Hematopoietic multipotent progenitor cell treated with erythropoietin and hydrocortisone succinate and interleukin-3 and kit ligand, for 8 days (in vitro differentiated cells): ENCODE measurements at regions not wholly inside any gene's neighbourhood (a gene's known extent, or its start where the extent isn't known, plus 50 kb on each side); places are given as distances from the start of the nearest gene placed in this dataset.

Source experiments
- DNase-seq: peaks from one replicate; pipeline ENCODE4 v3.0.0-alpha.2; 2015

DNA sequence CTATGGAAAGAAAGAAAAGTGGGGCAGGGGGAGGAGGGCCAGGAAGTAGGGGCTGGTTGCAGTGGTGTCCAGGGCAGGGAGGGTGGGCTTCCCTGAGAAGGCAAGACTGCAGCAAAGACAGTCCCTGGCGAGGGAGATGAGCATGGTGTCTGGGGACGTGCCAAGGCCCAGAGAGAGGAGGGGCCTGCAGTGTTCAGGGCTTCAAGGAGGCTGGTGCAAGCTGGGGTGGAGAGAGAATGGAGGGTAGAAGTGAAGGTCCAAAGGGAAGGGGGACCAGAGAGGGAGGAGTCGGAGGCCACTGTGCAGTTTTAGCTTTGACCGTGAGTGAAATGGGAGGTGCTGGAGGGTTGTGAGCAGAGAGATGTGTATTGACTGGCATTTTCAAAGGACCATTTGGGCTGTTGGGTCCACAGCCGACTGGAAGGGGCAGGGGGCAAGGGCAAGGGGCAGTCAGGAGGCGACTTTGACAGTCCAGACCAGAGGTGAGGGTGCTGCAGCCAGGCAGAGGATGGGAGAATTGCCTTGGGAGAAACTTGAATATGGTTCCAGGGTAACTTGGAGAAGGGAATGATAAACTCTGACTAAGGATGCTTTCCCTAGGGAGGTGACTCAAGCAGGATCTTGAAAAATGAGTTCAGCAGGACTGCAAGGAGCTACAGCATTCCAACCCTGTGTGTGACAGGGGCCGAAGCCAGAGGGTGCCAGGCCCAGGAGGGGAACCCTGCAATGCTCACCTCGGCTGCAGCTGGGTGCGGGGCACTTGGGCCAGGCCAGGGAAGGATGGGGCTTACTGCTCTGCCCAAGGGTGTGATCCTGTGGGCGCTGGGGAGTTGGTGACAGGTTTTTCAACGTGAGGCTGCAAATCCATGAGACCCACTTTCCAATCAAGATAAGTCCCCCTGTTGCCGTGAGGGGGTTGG is 177.1 kb upstream of the HAAO start:
- no peak for DNase-seq

DNA sequence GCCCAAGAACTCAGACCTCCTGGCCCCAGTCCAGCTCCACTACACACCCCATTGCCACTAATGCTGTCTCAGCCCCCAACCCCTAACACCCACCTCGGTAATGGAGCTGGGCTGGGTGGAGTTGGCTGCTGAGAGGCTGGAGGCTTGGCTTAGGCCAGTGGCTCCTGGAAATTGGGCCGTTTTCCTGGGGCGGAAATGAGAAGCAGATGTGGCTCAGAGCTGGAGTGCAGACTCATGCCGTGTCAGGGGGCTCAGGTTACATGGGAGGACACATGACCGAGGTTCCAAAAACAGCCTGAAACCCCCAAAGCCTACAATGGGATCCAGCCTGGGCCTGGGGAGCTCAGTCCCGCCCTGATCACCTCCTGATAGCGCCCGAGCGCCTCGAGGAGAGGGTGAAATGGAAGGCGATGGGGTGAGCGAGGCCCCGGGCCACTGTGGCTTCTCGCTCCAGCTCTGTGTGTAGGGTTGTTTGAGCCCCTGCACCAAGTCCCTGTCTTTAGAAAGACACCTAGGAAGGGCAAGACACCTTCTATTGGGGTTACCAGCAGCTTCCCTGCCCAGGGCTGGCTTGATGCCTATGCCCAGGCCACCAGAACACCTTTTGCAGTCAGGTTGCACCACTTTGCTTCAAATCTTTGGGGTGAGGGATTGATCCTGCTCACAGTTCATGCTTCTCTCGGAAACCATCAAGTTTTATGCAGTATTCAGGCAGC is 175.7 kb upstream of the HAAO start:
- DNase-seq, result peak; percentile 64

DNA sequence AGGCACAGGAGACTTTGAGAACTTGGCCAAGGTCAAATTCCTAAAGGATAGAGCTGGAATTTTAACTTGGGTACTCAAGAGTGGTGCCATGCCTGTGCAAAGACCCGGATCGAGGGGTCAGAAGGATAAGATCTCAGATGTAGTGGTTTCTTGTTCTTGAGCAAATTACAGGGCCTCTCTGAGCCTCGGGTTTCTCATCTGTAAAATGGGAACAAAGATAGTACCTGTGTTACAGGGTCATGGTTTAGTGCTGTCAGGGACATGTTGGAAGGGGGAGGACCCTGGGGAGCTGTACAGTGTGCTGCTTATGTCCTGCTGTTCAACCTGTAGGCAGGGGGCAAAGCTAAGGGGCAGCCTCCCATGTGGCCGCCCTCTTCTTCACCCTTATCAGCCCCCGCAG is 173.5 kb upstream of the HAAO start:
- DNase-seq, result no peak

DNA sequence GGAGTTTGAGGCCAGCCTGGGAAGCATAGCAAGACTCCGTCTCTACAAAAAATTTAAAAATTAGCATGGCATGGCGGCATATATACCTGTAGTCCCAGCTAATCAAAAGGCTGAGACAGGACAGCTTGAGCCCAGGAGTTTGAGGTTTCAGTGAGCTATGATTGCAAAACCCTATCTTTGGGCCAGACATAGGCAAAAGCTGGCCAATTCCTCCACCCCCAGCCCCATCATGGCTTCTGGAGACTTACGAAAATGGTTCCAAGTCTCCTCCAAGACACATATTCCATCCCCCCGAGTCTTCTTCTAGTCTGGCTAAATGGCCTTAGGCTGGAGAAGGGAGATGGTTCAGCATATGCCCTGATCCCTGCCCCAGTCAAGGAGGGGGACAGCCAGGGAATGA is 172.8 kb upstream of the HAAO start:
- no peak for DNase-seq

DNA sequence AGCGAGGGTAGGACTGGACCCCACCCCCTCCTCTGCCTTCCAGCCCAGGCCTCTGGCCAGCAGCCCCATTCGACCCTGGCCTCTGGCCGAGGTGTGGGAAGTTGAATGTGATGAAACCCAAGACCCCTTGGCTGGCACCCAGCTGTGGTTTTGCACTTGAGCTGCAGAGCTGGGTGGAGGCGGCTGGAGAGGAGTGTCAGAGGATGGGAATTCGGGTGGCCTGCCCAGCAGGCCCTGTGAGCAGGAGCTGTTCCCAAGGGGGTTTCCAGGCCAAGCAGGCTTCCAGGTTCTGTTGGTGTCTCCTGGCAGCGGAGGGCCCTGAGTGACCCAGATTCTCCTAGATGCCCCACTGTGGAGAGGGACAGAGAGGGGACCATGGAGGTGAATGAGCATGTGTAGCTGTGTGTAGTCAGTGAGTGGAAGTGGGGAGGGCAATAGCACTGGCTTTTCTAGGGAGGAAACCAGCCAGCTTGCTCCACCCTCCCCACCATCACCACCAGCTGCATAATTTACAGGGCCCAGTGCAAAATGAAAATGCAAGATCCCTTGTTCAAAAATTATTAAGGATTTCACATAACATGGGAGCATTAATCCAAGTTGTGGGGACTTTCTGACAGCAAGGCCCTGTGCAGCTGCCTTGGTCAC is 172.2 kb upstream of the HAAO start:
- DNase-seq, result no peak

DNA sequence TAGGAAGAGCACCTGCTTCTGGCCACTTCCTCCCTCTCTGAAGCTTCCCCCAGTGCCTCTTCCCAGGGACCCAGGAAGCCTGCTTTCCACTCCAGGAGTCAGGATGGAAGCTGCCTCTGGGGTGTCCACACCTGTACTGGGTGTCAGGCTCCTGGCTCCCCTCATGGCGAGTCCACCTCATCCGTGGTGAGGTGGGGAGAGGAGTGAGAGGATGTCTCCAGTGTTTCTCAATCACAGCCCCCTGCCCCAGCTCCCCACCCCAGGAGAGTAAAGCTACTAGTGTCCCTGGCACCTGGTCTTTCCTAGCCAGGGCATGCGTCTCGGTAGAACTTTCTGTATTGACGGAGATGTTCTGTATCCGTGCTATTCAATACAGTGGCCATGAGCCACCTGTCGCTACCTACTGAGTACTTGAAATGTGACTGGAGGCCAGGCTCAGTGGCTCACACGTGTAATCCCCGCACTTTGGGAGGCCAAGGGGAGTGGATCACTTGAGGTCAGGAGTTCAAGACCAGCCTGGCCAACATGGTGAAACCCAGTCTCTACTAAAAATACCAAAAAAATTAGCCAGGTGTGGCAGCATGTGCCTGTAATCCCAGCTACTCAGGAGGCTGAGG is 171.2 kb upstream of the HAAO start:
- no peak for DNase-seq

DNA sequence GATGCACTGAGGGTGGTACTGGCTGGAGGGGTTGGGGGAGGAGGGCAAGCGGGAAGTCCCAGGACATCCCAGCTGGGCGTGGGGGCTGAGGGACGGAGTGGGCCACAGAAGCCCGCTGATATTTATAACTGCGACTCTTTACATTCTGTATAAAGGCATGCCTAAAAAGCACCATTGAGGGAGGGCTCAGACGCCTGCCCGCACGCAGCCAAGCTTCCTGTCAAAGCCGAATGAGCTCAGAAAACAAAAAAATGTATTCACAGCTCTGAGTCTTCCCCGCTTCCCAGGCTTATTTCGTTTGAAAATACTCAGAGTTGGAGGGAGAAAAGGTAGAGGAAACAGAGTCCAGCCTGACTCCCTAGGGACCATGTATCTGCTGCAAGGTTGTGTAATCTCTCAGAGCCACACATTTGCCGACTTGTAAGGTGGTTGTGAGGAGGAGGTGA is 170.1 kb upstream of the HAAO start:
- no peak for DNase-seq

DNA sequence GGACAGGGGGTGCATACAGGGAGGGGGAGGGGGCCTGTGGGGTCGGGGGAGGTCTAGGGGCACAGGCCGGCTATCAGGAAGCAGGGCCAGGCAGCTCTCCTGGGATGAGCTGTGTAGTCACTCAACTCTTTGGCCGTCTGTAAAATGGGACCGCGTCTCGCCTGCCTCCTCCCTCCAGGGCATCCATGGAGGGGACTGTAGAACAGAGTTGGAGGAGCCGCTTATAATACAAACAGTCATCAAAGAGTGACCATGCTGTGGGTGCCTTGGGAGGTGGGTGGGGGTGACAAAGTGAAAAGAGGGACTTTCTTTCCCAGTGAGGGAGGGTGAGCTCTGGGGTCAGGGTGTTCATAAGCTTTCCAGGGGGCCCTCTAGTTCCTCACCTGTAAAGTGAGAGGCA is 169.6 kb upstream of the HAAO start:
- DNase-seq, result no peak

DNA sequence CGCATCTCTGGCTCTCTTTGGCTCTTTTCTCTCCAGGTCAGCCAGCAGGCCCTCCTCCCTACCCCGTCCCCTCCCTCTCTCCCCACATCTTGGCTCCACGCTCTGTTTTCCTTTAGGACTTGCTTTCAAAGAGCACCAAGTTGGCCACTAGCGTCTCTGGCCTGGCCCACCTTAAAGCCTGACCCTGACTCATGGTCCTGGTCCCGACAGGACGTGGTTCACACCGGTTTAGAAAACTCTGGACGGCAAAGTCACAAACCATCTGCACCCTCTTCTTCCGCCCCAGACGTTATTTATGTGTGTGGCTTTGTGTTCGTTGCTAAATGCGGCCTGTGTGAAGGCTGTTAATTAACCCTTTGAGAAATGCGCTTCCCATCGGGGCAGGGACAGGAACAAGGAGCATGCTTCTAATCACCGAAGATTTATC is 169.0 kb upstream of the HAAO start:
- no peak for DNase-seq

DNA sequence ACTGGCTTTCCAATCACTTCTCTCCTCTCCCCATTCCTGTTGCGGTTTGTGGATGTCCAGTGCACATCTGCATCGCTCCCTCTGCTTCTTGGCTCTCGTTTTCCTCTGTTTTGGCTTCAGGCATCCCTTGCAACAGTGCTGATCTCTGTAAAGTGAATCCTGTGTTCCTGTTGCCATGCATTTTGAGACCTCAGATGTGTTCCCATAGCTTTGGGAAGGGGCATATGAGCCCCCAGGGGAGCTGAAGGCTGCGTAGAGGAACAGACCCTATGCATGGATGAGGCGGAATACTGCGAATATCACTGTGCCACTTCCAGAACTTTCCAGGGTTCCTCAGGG is 168.4 kb upstream of the HAAO start:
- DNase-seq, result no peak

DNA sequence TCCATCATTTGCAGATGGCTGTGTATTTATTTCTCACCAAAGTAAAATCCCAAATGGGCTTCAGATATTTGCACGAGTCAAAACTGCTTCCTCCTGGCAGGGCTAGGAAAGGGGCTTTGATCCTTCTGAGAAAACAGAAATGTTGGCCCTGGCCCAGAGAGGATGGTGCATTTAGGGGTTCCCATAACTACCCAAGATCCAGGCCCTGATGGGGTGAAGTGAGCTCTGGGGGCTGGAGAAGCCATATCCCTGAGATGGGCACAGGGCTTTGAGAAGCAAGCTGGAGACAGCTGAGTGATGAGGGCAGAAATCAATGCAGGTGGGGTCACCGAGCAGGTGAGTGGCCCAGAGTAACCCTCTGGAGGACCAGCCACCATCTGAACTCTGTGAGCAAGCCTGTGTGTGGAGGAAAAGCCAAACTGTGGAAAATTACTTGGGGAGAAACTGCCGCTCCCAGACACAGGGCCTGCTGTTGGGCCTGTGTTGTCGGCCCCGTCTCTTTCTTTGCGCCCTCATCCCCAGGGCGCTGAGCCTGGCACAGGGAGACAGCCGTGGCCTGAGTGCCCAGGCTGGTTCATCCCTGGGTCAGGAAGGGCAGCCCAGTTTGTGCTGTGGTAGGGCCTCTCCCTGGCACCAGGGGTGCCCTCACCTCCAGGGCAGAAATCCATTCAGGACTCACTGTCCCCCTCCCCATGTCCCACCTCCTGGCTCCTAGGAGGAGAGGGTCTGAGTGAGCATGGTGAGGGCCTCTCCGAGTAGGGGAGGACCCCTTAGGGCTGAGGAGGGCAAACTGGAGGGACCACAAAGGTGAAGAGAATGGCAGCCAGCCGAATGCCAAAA is 167.8 kb upstream of the HAAO start:
- DNase-seq, result no peak

DNA sequence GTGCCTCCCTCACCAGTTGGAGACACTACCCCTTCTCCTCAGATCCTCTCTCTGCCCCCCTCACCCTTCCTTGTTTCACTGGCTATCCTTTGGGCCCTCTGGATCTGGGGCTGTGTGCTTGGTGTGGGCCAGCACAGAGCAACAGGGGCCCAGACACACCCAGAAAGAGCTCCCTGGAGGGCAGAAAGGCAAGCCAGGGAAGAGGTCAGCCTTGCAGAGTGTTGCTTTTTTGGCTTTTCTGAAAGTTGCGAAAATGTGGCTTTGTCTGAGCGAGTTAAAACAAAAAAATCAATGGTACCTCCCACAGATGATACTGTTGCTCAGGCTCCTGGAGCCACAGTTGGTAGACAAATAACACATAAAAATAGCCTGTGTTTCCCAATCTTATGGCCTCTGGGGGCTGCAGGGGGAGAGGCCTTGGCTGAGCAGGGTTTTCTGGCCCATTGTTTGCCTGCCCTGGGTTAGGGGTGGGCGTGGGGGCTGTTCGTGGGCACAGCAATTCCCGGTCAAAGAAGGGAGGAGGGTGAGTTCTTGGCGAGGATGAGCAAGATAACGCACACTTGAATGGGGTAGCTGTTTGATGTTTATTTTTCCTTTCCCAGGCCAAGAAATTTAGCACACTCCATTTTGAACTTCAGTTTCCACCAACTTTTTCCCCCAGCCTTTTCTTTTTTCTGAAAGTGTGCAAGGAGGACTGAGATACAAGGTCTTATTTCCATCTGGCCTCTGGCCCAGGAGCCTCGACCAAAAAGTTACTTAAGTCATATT is 167.0 kb upstream of the HAAO start:
- DNase-seq, result no peak

DNA sequence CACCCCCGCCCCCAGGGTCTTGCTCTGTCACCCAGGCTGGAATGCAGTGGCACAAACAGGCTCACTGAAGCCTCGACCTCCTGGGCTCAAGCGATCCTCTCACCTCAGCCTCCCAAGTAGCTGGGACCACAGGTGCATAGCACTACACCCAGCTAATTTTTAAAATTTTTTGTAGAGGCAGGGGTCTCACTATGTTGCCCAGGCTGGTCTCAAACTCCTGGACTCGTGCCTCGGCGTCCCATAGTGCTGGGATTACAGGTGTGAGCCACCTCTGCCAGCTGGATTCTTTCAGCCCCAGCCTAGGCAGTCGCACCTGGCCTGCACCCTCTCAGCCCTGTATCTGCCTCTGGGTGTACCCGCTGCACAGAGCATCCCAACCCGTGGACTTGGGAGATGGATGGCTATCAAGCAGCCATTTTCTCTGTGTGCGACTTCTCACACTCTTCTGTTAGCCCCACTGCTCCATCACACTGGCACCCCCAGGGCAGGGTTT is 166.4 kb upstream of the HAAO start:
- no peak for DNase-seq

DNA sequence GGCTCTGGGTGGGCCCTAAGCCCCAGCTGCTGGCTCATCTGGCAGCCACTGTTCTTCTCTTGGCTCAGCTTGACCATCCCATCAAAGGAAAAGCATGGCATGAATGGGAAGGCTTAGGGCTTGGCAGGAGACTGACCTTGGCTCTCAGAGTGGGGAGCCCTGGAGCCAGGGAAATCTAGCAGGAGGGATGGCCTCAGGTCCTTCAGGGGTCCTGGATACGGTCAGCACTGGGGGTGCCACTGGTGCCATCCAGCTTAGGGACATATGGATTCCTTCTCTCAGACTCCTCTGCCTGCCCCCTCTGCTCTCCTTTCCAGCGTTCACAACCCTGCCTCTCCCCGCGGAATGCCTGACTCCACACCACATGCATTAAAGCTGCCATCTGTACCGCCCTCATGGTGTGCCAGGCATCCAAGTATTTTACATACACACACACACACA is 165.5 kb upstream of the HAAO start:
- no peak for DNase-seq

DNA sequence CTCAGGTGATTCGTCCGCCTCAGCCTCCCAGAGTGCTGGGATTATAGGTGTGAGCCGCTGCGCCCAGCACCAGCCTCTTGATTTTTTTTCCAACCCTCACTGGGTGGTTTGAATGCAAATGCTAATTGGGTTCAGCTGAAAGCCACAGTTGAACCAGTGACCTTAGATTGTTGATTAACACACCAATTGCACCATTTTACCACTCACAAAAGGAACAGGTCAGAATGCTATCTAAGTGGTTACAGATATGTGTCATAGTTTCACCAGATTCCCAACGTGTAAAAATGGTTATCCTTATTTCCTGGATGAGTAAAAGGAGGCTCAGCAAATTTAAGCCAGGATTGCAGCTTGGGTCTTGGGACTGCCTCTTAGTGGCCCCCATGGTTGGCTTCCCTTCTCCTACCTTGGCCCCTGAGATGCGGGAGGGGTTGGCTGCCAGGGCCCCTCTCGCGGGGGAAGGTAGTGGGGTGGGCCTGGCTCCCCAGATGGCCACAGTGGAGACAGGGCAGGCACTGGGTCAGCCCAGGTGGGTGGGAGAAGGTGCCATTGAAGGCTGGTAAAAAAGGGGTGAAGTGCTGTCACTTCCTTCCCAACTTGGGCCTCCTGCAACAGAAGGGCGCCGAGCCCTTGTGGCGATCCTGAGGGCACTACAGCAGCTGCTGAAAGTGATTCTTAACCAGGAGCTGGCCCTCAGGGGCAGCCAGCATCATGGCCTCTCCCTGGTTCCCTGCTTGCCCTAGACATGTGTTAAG is 164.9 kb upstream of the HAAO start:
- DNase-seq, result no peak

DNA sequence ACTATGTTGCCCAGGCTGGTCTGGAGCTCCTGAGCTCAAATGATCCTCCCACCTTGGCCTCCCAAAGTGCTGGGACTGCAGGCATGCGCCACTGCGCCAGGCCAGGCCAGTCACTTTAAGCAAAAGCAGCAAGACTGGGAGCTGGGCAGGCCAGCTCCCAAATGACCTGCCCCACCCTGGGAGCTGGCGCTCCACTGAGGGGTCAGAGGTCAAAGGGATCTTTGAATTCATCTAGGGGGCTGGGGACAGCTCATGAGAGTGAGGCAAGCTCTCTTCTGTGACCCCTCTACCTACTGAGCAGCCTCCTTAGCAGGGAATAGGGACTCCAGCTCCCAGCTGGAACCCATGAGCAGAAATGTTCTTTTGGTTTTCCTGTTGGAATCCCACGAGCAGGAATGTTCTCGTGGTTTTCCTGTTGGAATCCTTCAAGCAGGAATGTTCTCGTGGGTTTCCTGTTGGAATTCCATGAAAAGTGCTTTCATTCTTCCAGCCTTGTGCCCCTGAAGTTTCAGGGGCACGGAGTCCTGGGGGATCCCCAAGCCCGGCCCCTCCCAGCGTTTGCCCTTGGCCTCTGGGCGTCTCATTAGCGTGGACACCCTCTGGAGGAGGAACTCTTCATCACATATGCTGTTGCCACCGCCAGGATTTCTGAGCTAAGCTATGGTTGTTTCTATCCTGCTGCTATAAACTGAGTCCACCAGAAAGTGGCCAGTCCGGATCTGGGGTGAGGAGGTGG is 162.0 kb upstream of the HAAO start:
- DNase-seq, result no peak

DNA sequence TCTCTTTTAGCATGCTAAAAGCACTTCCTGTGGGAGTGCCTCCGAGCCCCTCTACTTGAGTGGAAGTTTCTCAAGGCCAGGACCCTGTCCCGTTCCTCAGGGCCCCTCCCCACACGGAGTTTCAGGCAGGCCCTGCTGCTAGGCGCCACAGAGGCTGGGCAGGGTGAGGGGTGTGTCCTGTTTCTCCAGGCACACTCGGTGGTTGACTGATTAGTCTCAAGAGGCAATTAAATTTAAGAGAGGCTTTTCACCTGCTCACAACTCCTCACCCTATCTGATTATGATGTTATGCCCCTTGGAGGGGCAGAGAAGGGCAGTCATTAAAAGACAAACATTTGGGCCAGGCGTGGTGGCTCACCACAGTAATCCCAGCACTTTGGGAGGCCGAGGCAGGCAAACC is 160.8 kb upstream of the HAAO start:
- peak; percentile 65 for DNase-seq

DNA sequence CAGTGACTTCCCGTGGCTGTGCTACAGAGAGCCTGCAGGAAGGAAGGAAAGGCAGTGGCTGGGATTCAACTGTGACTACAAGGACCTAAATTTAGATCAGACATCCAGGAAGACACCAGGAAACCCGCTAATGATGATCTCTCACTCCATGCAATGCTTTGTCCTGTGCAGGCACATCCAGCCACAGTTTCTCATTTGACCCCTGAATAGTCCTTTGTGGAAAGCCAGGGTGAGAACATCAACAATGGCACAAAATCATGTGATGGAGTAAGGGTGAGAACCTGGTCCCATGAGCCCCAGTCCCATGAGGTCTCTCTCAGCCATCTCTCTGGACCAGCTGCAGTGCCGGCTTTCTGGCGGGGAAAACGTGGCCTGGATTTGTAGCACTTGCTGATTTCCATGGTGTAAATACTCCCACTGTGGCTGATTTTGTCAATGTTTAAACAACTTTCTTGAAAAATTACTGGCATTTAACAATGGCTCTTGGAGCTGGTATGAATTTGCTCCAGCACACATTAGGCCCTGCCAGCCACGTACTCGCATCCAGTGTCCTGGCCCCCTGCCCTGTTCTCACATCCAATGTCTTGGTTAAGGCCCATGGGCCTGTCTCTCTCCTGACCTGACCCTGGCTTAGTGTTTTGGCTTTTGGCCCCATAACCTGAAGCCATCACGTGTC is 159.0 kb upstream of the HAAO start:
- DNase-seq, result no peak

DNA sequence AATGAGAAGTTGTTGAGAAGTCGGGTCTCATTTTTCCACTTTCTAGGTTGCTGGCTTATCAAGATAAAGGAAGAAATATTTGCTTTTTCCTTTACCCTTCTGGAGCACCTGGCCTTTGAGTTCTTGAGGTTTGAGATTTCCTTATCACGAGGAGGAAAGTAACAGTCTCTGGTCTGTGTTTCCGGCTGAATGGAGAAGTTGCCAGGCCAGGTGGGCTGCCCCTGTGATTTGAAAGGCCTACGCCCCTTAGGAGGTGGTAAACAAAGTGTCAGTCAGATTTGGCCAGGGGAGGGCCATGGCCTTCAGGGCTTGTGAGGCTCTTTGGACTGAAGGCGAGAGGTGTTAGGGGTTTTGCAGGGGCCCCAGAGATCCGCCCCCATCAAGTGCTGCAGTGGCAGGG is 156.7 kb upstream of the HAAO start:
- no peak for DNase-seq
